GM12878 (cell line): ENCODE measurements at regions not wholly inside any gene's neighbourhood (a gene's known extent, or its start where the extent isn't known, plus 50 kb on each side); places are given as distances from the start of the nearest gene placed in this dataset.

Experiments
- CEBPB ChIP-seq, 2 experiments: fragments of 150-350 bp in 1 of 2; IDR thresholded peaks; 2 replicates each; pipeline ENCODE4 v1.6.1; 2012 to 2014; ENCODE audit warnings: low read depth in 2 of 2, low read length in 2 of 2, borderline replicate concordance in 1 of 2, inconsistent platforms in 1 of 2
- CEBPZ ChIP-seq: fragments of 150-350 bp; IDR thresholded peaks from 2 replicates; pipeline ENCODE4 v1.6.1; 2016; ENCODE audit warnings: low read depth, low read length
- E4F1 ChIP-seq: fragments of 450-650 bp; IDR thresholded peaks from 2 replicates; pipeline ENCODE4 v1.6.1; 2018; ENCODE audit warnings: borderline replicate concordance, mild to moderate bottlenecking; ENCODE audit not compliant: partially characterized antibody
- POLR2AphosphoS2 ChIP-seq: IDR thresholded peaks from 2 replicates; pipeline ENCODE4 v1.6.1; 2011; ENCODE audit warnings: low read depth, mild to moderate bottlenecking, low read length, improper control_type of control experiment, moderate library complexity
- PRDM15 ChIP-seq: fragments of 450-650 bp; formaldehyde crosslinking; IDR thresholded peaks from 2 replicates; pipeline ENCODE4 v1.4.0; 2020; ENCODE audit warnings: mild to moderate bottlenecking, moderate library complexity
- RELA ChIP-seq: fragments of 450-650 bp; IDR thresholded peaks from 2 replicates; pipeline ENCODE4 v1.8.0; 2014; ENCODE audit warnings: borderline replicate concordance; ENCODE audit not compliant: partially characterized antibody
- SREBF1 ChIP-seq: IDR thresholded peaks from 2 replicates; pipeline ENCODE4 v1.6.1; 2012; ENCODE audit warnings: mild to moderate bottlenecking, low read length
- ZNF622 ChIP-seq: fragments of 450-650 bp; IDR thresholded peaks from 2 replicates; pipeline ENCODE4 v1.6.1; 2017; ENCODE audit warnings: mild to moderate bottlenecking, inconsistent platforms

- TF ChIP-seq CEBPZ (no peak), POLR2AphosphoS2 (no peak), SREBF1 (no peak), CEBPB (IDR thresholded peaks at IDR 0.05; ENCODE audit: borderline replicate concordance in 1 of 2, low read depth in 2 of 2, low read length in 2 of 2) (no peak), E4F1 (no peak), RELA (no peak), ZNF622 (no peak), PRDM15 (CRISPR knock-in tag) (no peak)
Measured at GRCh38 chr18:46366201-46366600, 262.0 kb downstream of the HAUS1 start (continued).
